Activated naive CD8-positive, alpha-beta T cell (primary cell): ENCODE measurements at regions not wholly inside any gene's neighbourhood (a gene's known extent, or its start where the extent isn't known, plus 50 kb on each side); places are given as distances from the start of the nearest gene placed in this dataset.
"Not testable (repeated sequence)": the region's sequence is repeated elsewhere in the genome, so short reads cannot be mapped to it uniquely, and the experiment has no call there.

Experiments
- H3K27ac Mint-ChIP-seq: one replicate; pipeline ENCODE4 v1.8.0; 2021; ENCODE audit warnings: mixed read lengths
- H3K27me3 Mint-ChIP-seq: one replicate; pipeline ENCODE4 v1.8.0; 2021; ENCODE audit warnings: mixed read lengths
- H3K36me3 Mint-ChIP-seq: one replicate; pipeline ENCODE4 v1.8.0; 2021; ENCODE audit warnings: mixed read lengths
- H3K4me1 Mint-ChIP-seq: one replicate; pipeline ENCODE4 v1.8.0; 2021; ENCODE audit warnings: low read depth, mixed read lengths
- H3K4me3 Mint-ChIP-seq: one replicate; pipeline ENCODE4 v1.8.0; 2021; ENCODE audit warnings: mild to moderate bottlenecking, mixed read lengths
- H3K9me3 Mint-ChIP-seq: one replicate; pipeline ENCODE4 v1.8.0; 2021; ENCODE audit warnings: low read depth, mixed read lengths

DNA sequence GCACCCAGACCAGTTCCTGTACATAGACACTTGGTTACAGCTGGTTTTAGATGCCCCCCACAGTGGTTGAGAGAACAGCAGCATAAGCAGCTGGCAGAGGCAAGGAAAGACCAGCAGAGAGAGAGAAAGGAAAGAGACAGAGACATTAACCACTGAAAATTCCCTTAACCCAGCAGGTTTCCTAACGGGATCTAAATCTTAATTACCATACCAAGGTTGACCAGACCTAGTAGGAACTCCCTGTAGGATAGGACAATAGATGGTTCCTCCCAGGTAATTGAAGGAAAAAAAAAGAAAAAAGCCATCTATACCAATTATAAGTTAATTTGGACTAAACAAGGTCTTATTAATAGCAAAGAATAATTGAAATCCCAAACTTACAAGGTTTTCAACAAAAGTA, 112.3 kb upstream of the PPM1J start:
- H3K27ac Mint-ChIP-seq = not testable (repeated sequence)

DNA sequence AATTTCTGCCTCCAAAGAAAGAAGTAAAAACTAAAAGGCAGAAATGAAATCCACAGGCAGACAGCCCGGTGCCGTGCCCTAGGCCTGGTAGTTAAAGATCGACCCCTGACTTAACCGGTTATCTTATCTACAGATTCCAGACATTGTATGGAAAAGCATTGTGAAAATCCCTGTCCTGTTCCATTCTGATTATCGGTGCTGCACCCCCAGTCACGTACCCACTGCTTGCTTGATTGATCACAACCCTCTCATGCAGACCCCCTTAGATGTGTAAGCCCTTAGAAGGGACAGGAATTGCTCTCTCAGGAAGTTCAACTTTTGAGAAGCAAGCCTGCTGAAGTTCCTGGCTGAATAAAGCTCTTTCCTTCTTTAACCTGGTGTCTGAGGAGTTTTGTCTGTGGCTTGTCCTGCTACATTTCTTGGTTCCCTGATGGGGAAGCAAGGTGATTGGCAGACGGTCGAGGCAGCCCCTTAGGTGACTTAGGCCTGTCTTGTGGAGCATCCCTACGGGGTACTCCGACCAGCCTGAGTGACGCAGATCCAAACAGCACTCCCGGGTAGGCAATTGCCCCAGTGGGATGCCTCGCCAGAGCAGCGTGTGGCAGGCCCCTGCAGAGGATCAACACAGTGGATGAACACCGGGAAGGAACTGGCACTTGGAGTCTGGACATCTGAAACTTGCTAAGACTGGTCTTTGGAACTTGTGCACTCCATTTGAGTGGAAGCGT, 111.2 kb upstream of the PPM1J start:
- H3K9me3 Mint-ChIP-seq = no peaks in the 10 kb centered on the region
- H3K4me1 Mint-ChIP-seq = no peaks in the 10 kb centered on the region
- H3K27ac Mint-ChIP-seq = no peak overlapping the region
- H3K4me3 Mint-ChIP-seq = no peak overlapping the region
- H3K27me3 Mint-ChIP-seq = peaks cover 2% of the 10 kb centered on the region
- no peaks in the 10 kb centered on the region for H3K36me3 Mint-ChIP-seq

More for the DNA sequence above, 112.3 kb upstream of the PPM1J start:
- not testable (repeated sequence) for H3K9me3 Mint-ChIP-seq, H3K4me3 Mint-ChIP-seq, H3K27me3 Mint-ChIP-seq, H3K36me3 Mint-ChIP-seq, H3K4me1 Mint-ChIP-seq

DNA sequence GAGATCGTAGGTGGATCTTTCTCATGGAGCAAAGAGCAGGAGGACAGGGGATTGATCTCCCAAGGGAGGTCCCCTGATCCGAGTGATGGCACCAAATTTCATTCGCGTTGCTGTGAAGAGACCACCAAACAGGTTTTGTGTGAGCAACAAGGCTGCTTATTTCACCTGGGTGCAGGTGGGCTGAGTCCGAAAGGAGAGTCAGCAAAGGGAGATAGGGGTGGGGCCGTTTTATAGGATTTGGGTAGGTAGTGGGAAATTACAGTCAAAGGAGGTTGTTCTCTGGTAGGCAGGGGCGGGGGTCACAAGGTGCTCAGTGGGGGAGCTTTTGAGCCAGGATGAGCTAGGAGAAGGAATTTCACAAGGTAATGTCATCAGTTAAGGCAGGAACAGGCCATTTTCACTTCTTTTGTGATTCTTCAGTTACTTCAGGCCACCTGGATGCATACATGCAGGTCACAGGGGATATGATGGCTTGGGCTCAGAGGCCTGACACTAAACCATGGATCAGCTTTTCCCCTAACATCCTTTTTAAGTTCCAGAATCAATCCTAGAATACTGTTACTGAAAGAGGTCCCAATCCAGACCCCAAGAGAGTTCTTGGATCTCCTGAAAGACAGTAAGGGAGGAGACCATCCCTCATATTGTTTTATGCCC, 110.6 kb upstream of the PPM1J start:
- H3K27ac Mint-ChIP-seq = not testable (repeated sequence)

DNA sequence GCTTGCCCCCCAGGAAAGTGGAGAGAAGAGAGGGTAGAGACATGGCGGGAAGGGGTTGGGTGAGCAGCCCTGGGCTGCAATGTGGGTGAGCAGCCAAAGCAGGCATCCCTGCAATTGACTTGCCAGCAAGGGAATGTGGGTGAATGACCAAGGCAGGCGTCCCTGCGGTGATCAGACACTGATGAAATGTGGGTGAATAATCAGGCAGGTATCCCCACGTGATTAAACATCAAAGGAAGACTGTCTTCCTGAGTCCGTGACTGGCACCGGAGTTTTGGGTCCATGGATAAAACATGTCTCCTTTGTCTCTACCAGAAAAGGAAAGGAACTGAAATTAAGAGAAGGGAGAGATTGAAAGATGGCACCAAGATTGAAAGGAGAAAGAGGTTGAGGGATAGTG, 109.9 kb upstream of the PPM1J start:
- not testable (repeated sequence) for H3K27ac Mint-ChIP-seq, H3K27me3 Mint-ChIP-seq, H3K4me1 Mint-ChIP-seq, H3K9me3 Mint-ChIP-seq, H3K36me3 Mint-ChIP-seq, H3K4me3 Mint-ChIP-seq

More for the DNA sequence above, 110.6 kb upstream of the PPM1J start:
- not testable (repeated sequence) for H3K27me3 Mint-ChIP-seq, H3K36me3 Mint-ChIP-seq, H3K9me3 Mint-ChIP-seq, H3K4me3 Mint-ChIP-seq, H3K4me1 Mint-ChIP-seq

DNA sequence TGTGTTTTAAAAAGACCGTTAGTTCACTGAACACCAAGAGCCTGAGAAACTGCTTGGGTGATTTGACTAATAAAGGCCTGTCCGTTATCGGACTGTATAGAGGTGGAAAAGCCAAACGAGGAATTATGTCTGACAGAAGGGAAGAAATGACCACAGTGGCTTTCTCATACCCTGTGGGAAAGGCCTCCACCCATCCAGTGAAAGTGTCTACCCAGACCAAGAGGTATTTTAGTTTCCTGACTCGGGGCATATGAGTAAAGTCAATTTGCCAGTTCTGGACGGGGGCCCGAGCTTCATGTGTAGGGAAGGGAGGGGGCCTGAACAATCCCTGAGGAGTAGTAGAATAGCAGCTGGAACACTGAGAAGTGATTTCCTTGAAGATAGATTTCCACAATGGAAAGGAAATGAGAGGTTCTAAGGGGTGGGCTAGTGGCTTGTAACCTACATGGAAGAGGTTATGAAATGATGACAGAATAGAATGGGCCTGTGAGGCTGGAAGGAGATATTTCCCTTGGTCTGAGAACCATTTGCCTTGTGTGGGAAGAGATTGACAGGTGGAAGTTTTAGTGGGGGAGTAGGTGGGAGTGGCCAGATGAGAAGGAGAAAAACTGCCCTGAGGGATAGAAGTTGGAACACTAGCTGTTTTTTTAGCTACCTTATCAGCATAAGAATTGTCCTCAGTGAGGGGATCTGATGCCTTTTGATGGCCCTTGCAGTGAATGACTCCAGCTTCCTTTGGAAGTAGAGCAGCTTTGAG, 106.4 kb upstream of the PPM1J start:
- H3K9me3 Mint-ChIP-seq, H3K4me1 Mint-ChIP-seq, H3K27ac Mint-ChIP-seq, H3K27me3 Mint-ChIP-seq, H3K4me3 Mint-ChIP-seq, H3K36me3 Mint-ChIP-seq: not testable (repeated sequence)

DNA sequence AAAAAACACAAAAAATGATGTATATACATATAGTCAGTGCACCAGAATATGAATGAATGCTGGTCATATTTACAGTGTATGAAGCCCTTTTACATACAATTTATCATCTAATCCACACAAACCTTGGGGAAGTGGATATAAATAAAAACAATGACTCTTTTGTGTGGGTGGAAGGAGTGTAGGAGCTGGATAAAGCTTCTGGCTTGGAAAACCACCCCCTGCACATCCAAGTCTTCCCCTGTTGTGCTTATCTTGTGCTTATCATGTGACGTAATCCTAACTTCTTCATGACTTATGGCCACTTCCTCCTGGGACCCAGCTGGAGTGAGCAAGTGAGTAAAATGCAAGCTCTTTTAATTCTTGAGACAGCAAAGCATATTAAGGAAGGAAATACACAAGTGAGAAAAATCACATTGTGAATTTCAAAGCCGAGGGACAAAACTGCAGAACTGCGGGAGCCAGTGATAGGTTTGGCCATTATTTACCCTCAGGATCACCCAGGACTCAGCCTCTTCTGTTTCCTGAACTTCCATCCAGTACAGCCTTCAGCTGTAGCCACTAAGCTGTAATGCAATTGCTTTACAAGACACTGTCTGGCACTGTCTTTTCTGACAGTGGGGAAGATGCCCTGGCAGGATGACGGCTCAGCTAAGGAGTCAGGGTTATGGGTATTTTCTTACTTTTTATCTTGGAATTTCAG, 104.0 kb upstream of the PPM1J start:
- Mint-ChIP-seq H3K27ac (no peak overlapping the region), H3K4me1 (peaks cover 2% of the 10 kb centered on the region), H3K4me3 (no peak overlapping the region), H3K27me3 (peaks cover 4% of the 10 kb centered on the region), H3K36me3 (no peaks in the 10 kb centered on the region), H3K9me3 (no peaks in the 10 kb centered on the region)

DNA sequence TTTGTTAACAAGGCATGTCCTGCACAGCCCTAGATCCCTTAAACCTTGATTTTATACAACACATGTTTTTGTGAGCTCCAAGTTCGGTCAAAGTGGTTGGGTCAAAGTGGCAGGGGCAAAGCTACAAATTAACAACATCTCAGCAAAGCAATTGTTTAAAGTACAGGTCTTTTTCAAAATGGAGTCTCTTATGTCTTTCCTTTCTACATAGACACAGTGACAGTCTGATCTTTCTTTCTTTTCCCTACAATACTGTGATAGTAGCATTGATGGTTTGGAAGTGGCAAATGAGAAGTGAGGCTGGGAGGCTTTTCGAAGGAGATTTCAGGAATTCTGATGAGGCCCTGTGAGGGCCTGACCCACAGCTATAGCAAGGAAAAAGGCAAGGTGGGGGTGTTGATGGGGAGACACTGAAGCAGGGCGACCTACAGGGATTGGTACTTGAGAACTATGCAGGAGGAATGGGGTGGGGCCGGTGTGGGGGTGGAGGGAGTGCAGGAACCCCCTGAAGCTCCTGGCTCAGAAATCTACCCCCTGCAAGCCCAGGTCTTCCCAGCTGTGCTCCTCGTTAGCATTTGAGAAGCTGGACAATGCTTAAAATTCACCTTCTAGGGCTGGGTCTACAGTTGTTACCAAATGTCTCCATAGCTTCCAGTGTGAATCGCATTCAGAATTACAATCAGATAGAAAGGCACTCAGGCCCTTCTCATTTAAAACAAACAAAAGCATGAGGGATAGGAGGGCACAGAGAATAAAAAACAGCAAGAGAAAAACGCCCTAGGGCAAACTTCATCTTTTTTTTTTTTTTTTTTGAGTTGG, 102.6 kb upstream of the PPM1J start:
- Mint-ChIP-seq H3K9me3 (no peaks in the 10 kb centered on the region), H3K27ac (no peak overlapping the region), H3K4me3 (no peak overlapping the region), H3K27me3 (peaks cover 4% of the 10 kb centered on the region), H3K4me1 (peaks cover 2% of the 10 kb centered on the region), H3K36me3 (no peaks in the 10 kb centered on the region)

DNA sequence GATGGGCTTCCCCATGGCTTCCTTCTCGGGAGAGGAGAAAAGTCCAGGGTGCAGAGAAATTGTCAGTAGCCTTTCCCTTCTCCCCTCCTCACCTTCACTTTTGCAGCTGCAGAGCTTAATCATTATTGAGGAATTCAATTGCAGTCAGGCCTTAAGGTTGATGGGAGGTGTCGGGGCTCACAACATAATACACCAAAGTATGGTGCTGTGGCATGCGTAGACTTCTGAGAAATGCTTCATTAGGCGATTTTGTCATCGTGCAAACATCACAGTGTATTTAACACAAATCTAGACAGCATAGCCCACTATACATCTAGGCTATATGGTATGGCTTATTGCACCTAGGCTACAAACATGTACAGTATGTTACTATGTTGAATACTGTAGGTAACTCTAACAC, 100.2 kb upstream of the PPM1J start:
- Mint-ChIP-seq H3K9me3 (no peaks in the 10 kb centered on the region), H3K27ac (no peak overlapping the region), H3K27me3 (peaks cover 4% of the 10 kb centered on the region), H3K4me3 (no peak overlapping the region), H3K4me1 (peaks cover 2% of the 10 kb centered on the region), H3K36me3 (no peaks in the 10 kb centered on the region)

DNA sequence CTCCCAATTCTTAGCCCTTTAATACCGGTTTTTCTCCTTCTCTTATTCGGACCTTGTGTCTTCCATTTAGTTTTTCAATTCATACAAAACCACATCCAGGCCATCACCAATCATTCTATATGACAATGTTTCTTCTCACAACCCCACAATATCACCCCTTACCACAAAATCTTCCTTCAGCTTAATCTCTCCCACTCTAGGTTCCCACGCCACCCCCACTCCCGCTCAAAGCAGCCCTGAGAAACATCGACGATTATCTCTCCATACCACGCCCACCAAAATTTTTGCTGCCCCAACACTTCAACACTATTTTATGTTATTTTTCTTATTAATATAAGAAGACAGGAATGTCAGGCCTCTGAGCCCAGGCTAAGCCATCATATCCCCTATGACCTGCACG, 99.5 kb upstream of the PPM1J start:
- H3K36me3 Mint-ChIP-seq, H3K4me3 Mint-ChIP-seq, H3K9me3 Mint-ChIP-seq, H3K4me1 Mint-ChIP-seq, H3K27ac Mint-ChIP-seq, H3K27me3 Mint-ChIP-seq: not testable (repeated sequence)

DNA sequence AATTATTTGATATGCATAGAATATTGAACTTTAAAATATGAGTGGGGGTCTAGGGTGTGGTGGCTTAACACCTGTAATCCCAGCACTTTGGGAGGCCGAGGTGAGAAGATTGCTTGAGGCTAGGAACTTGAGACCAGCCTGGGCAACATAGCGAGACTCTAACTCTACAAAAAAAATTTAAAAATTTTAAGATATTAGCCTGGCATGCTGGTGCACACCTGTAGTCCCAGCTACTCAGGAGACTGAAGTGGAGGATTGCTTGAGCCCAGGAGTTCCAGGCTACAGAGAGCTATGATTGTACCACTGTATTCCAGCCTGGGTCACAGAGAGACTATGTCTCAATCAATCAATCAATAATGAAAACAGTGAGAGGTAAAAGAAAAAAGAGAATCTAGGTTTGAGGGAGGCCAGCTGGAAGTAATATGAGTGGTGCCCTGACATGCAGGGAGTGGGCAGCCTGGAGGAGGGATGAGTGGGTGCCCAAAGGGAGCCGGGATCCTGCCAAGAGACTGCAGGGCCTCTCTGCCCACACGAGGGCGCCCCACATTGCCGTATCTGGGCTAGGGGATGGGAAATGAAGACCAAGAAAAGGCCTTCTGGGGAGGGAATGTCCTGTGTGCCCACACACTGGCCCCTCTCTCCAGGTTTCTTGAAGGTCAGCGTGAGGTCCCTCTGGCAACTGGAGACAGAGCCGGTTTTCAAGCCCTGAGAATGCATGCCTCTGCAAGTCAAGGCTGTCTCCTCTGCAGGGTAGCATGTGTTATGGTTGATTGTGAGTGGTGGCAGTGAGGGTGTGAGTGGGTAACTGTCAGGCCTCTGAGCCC, 93.9 kb upstream of the PPM1J start:
- Mint-ChIP-seq H3K9me3 (no peaks in the 10 kb centered on the region), H3K4me1 (no peaks in the 10 kb centered on the region), H3K27me3 (no peaks in the 10 kb centered on the region), H3K27ac (no peak overlapping the region), H3K36me3 (no peaks in the 10 kb centered on the region), H3K4me3 (no peak overlapping the region)

DNA sequence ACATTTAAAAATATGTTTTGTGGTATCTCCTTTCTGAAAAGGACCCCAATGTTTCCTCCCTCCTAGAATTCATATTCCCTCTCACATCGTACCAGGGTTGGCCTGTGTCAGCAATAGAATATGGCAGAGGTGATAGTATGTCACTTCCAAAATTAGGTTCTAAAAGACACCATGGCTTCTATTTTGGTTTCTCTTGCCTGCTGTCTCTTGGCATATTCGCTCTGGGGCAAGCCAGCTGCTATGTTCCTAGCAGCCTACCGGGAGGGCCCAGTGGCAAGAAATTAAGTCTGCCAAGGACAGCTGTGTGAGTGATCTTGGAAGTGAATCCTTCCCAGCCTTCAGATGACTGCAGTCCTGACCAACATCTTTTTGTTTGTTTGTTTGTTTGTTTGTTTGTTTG, 92.9 kb upstream of the PPM1J start:
- Mint-ChIP-seq H3K36me3 (no peaks in the 10 kb centered on the region), H3K4me1 (no peaks in the 10 kb centered on the region), H3K27me3 (no peaks in the 10 kb centered on the region), H3K27ac (no peak overlapping the region), H3K4me3 (no peak overlapping the region), H3K9me3 (no peaks in the 10 kb centered on the region)

DNA sequence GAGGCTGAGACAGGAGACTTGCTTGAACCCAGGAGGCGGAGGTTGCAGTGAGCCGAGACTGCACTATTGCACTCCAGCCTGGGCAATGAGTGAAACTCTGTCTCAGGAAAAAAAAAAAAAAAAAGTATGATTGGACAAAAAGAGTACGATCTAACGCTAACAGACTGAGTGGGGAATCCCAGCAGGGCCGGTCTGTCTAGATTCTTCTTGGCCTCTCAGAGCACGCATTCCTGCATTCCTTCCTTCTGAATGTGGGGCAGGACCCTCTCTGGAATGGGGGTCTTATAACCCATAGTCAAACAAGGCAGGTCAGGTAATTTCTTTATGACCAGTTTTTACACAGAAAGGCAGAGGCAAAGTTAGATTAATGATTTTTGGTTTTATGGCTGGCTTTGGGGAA, 92.0 kb upstream of the PPM1J start:
- no peaks in the 10 kb centered on the region for H3K9me3 Mint-ChIP-seq
- H3K27ac Mint-ChIP-seq = no peak overlapping the region
- H3K27me3 Mint-ChIP-seq = no peaks in the 10 kb centered on the region
- no peaks in the 10 kb centered on the region for H3K4me1 Mint-ChIP-seq
- H3K36me3 Mint-ChIP-seq = no peaks in the 10 kb centered on the region
- H3K4me3 Mint-ChIP-seq = no peak overlapping the region

DNA sequence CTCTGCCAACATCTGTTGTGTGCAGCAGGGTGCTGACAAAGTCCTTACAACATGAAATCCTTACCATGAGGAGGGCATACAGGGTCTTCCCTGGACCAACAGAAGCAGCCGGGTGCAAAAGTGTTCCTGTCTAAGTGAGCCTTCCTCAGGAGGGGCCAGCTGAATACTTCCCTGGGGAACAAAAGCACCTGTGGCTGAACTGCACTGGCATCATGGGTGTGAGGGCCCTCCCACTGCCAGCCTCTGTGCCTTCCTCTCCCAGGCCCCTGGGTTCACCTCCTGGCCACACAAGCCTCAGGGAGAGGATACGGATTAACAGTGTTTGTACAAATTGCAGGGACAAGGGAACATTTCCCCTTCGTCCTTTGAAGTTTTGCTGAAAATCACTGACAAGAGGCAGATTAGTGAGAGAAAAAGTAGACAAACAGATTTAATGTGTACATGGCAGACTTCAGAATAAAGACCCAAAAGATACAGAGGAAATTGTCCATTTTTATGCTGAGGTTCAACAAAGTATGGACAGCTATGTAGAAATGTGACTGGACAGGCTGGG, 91.0 kb upstream of the PPM1J start:
- Mint-ChIP-seq H3K27me3 (no peaks in the 10 kb centered on the region), H3K4me1 (no peaks in the 10 kb centered on the region), H3K4me3 (no peak overlapping the region), H3K9me3 (no peaks in the 10 kb centered on the region), H3K27ac (no peak overlapping the region), H3K36me3 (no peaks in the 10 kb centered on the region)
